ENCODE measurements at regions not wholly inside any gene's neighbourhood (a gene's known extent, or its start where the extent isn't known, plus 50 kb on each side); places are given as distances from the start of the nearest gene placed in this dataset.

- no peak for TF ChIP-seq CTCF (CRISPR knock-in tag; IDR thresholded peaks at IDR 0.05)
- no peak for TF ChIP-seq RAD51 (IDR thresholded peaks at IDR 0.05; ENCODE audit: borderline replicate concordance)
- no peak for TF ChIP-seq ZNF296 (CRISPR knock-in tag; conservative IDR thresholded peaks at IDR 0.05)
- TF ChIP-seq, protein P1, sequence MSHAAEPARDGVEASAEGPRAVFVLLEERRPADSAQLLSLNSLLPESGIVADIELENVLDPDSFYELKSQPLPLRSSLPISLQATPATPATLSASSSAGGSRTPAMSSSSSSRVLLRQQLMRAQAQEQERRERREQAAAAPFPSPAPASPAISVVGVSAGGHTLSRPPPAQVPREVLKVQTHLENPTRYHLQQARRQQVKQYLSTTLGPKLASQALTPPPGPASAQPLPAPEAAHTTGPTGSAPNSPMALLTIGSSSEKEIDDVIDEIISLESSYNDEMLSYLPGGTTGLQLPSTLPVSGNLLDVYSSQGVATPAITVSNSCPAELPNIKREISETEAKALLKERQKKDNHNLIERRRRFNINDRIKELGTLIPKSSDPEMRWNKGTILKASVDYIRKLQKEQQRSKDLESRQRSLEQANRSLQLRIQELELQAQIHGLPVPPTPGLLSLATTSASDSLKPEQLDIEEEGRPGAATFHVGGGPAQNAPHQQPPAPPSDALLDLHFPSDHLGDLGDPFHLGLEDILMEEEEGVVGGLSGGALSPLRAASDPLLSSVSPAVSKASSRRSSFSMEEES (CRISPR knock-in tag; IDR thresholded peaks at IDR 0.05) = no peak
- TF ChIP-seq TAF1 (CRISPR knock-in tag; IDR thresholded peaks at IDR 0.05) = no peak
- no peak for TF ChIP-seq CEBPG (CRISPR knock-in tag; IDR thresholded peaks at IDR 0.05)
- TF ChIP-seq, protein P2, sequence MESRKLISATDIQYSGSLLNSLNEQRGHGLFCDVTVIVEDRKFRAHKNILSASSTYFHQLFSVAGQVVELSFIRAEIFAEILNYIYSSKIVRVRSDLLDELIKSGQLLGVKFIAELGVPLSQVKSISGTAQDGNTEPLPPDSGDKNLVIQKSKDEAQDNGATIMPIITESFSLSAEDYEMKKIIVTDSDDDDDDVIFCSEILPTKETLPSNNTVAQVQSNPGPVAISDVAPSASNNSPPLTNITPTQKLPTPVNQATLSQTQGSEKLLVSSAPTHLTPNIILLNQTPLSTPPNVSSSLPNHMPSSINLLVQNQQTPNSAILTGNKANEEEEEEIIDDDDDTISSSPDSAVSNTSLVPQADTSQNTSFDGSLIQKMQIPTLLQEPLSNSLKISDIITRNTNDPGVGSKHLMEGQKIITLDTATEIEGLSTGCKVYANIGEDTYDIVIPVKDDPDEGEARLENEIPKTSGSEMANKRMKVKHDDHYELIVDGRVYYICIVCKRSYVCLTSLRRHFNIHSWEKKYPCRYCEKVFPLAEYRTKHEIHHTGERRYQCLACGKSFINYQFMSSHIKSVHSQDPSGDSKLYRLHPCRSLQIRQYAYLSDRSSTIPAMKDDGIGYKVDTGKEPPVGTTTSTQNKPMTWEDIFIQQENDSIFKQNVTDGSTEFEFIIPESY (CRISPR knock-in tag; IDR thresholded peaks at IDR 0.05) = no peak
- TF ChIP-seq, protein P3, sequence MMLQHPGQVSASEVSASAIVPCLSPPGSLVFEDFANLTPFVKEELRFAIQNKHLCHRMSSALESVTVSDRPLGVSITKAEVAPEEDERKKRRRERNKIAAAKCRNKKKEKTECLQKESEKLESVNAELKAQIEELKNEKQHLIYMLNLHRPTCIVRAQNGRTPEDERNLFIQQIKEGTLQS (CRISPR knock-in tag; IDR thresholded peaks at IDR 0.05) = no peak
- no peak for TF ChIP-seq ZNF235 (CRISPR knock-in tag; IDR thresholded peaks at IDR 0.05; ENCODE audit: borderline replicate concordance)
- TF ChIP-seq, protein P4, sequence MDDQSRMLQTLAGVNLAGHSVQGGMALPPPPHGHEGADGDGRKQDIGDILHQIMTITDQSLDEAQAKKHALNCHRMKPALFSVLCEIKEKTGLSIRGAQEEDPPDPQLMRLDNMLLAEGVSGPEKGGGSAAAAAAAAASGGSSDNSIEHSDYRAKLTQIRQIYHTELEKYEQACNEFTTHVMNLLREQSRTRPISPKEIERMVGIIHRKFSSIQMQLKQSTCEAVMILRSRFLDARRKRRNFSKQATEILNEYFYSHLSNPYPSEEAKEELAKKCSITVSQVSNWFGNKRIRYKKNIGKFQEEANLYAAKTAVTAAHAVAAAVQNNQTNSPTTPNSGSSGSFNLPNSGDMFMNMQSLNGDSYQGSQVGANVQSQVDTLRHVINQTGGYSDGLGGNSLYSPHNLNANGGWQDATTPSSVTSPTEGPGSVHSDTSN (CRISPR knock-in tag; IDR thresholded peaks at IDR 0.05; ENCODE audit: borderline replicate concordance) = no peak
- TF ChIP-seq POLR2AphosphoS2 (IDR thresholded peaks at IDR 0.05; ENCODE audit: low read depth, low read length) = no peak
Measured at GRCh38 chr5:60148366-60148765, 254.8 kb upstream of the PDE4D start.
